Fibroblast of lung (primary cell): ENCODE measurements at regions not wholly inside any gene's neighbourhood (a gene's known extent, or its start where the extent isn't known, plus 50 kb on each side); places are given as distances from the start of the nearest gene placed in this dataset.

ENCODE experiments used
- DNase-seq, 2 donors: peaks; one replicate each; pipeline versions ENCODE4 v3.0.0 to v3.0.0-alpha.2; 2010; ENCODE audit warnings: low read depth in 2 of 2
- H2AFZ ChIP-seq: 2 replicates; pipeline ENCODE4 v1.5.1; 2012; ENCODE audit warnings: low read length, control low read depth, inconsistent platforms
- H3K27ac ChIP-seq: 2 replicates; pipeline ENCODE4 v1.5.1; 2011; ENCODE audit warnings: low read length, control low read depth; ENCODE audit not compliant: insufficient read depth
- H3K27me3 ChIP-seq: 2 replicates; pipeline ENCODE4 v1.5.1; 2011; ENCODE audit warnings: mild to moderate bottlenecking, low read length; ENCODE audit not compliant: control insufficient read depth, insufficient read depth
- H3K36me3 ChIP-seq: 2 replicates; pipeline ENCODE4 v1.5.1; 2011; ENCODE audit warnings: low read length; ENCODE audit not compliant: control insufficient read depth, insufficient read depth
- H3K4me1 ChIP-seq: 2 replicates; pipeline ENCODE4 v1.5.1; 2011; ENCODE audit warnings: low read length; ENCODE audit not compliant: control insufficient read depth, insufficient read depth; ENCODE audit errors: extremely low read depth
- H3K4me2 ChIP-seq: 2 replicates; pipeline ENCODE4 v1.5.1; 2011; ENCODE audit warnings: low read length, control low read depth; ENCODE audit not compliant: insufficient read depth; ENCODE audit errors: extremely low read depth
- H3K4me3 ChIP-seq, 4 experiments: fragments of 200-600 bp in 1 of 4; sonication (generic) in 1 of 4; replicated peaks in 1 of 4; 2 replicates each; pipeline ENCODE4 v1.5.1; 2011 to 2016; ENCODE audit warnings: low read length in 4 of 4, low read depth in 3 of 4, mild to moderate bottlenecking in 3 of 4, control low read depth in 2 of 4, inconsistent platforms in 1 of 4, mixed read lengths in 1 of 4; ENCODE audit not compliant: insufficient read depth in 1 of 4; ENCODE audit errors: control extremely low read depth in 1 of 4
- H3K79me2 ChIP-seq: 2 replicates; pipeline ENCODE4 v1.5.1; 2012; ENCODE audit warnings: mild to moderate bottlenecking, low read length, inconsistent platforms; ENCODE audit not compliant: control insufficient read depth, insufficient read depth
- H3K9ac ChIP-seq: 2 replicates; pipeline ENCODE4 v1.5.1; 2011; ENCODE audit warnings: mild to moderate bottlenecking, low read length, control low read depth; ENCODE audit not compliant: insufficient read depth
- H3K9me3 ChIP-seq: 2 replicates; pipeline ENCODE4 v1.5.1; 2012; ENCODE audit warnings: low read depth, low read length; ENCODE audit not compliant: control insufficient read depth, insufficient read depth
- H4K20me1 ChIP-seq: 2 replicates; pipeline ENCODE4 v1.5.1; 2011; ENCODE audit warnings: low read length; ENCODE audit not compliant: control insufficient read depth, insufficient read depth; ENCODE audit errors: extremely low read depth
- CTCF ChIP-seq, 2 donors: IDR thresholded peaks in 1 of 2; conservative IDR thresholded peaks in 1 of 2; 1 replicate in 1 of 2; 2 replicates in 1 of 2; pipeline ENCODE4 v1.5.1; 2011 to 2012; ENCODE audit warnings: low read length in 2 of 2, control low read depth in 1 of 2, inconsistent platforms in 1 of 2, low read depth in 1 of 2, mild to moderate bottlenecking in 1 of 2
- EZH2 ChIP-seq: IDR thresholded peaks from 2 replicates; pipeline ENCODE4 v1.5.1; 2012; ENCODE audit warnings: low read length, control low read depth, mild to moderate bottlenecking; ENCODE audit errors: missing control alignments

GRCh38 chr16:24645739-24646645, 83.5 kb upstream of the TNRC6A start:
- no peak overlapping the region for H2AFZ ChIP-seq

GRCh38 chr16:24646646-24646995, 82.8 kb upstream of the TNRC6A start:
- peak overlapping the region; percentile 77 for H3K27ac ChIP-seq
- H3K79me2 ChIP-seq, result no peaks in the 10 kb centered on the region
- H3K36me3 ChIP-seq, result no peaks in the 10 kb centered on the region
- H3K4me3 ChIP-seq, result no peak overlapping the region
- H3K9me3 ChIP-seq, result no peaks in the 10 kb centered on the region
- no peaks in the 10 kb centered on the region for H4K20me1 ChIP-seq
- DNase-seq, result no peak
- peak overlapping the region; percentile 15 for H3K4me2 ChIP-seq
- no peaks in the 10 kb centered on the region for H3K4me1 ChIP-seq
- no peak overlapping the region for H3K9ac ChIP-seq
- TF ChIP-seq EZH2, result no peak
- TF ChIP-seq CTCF (conservative IDR thresholded peaks at IDR 0.05 in 1 of 2, IDR thresholded peaks at IDR 0.05 in 1 of 2; ENCODE audit: low read depth in 1 of 2, low read length in 2 of 2), result no peak
- no peak overlapping the region for H2AFZ ChIP-seq
- no peaks in the 10 kb centered on the region for H3K27me3 ChIP-seq

More at GRCh38 chr16:24645739-24646645, 83.5 kb upstream of the TNRC6A start:
- H3K9me3 ChIP-seq, result no peaks in the 10 kb centered on the region
- peak overlapping the region; percentile 15 for H3K4me2 ChIP-seq
- H3K9ac ChIP-seq, result no peak overlapping the region
- no peak overlapping the region for H3K4me3 ChIP-seq
- H3K27ac ChIP-seq, result peak overlapping the region; percentile 77
- TF ChIP-seq EZH2 (no peak), CTCF (conservative IDR thresholded peaks at IDR 0.05 in 1 of 2, IDR thresholded peaks at IDR 0.05 in 1 of 2; ENCODE audit: low read depth in 1 of 2, low read length in 2 of 2) (no peak)
- H4K20me1 ChIP-seq, result no peaks in the 10 kb centered on the region
- no peaks in the 10 kb centered on the region for H3K27me3 ChIP-seq
- no peaks in the 10 kb centered on the region for H3K79me2 ChIP-seq
- no peaks in the 10 kb centered on the region for H3K4me1 ChIP-seq
- H3K36me3 ChIP-seq, result no peaks in the 10 kb centered on the region
- DNase-seq, result peak; percentile 99 to 100

- no peak for TF ChIP-seq CTCF (conservative IDR thresholded peaks at IDR 0.05 in 1 of 2, IDR thresholded peaks at IDR 0.05 in 1 of 2; ENCODE audit: low read depth in 1 of 2, low read length in 2 of 2)
- TF ChIP-seq EZH2, result no peak
- no peaks in the 10 kb centered on the region for H3K27me3 ChIP-seq
- H3K4me2 ChIP-seq, result no peak overlapping the region
- H4K20me1 ChIP-seq, result no peaks in the 10 kb centered on the region
- H2AFZ ChIP-seq, result no peak overlapping the region
- no peaks in the 10 kb centered on the region for H3K36me3 ChIP-seq
- no peak overlapping the region for H3K27ac ChIP-seq
- H3K4me1 ChIP-seq, result no peaks in the 10 kb centered on the region
- H3K4me3 ChIP-seq, result no peak overlapping the region
- no peak overlapping the region for H3K9ac ChIP-seq
- no peak for DNase-seq
- H3K9me3 ChIP-seq, result no peaks in the 10 kb centered on the region
- no peaks in the 10 kb centered on the region for H3K79me2 ChIP-seq
Observed at GRCh38 chr16:24652209-24652712, 77.2 kb upstream of the TNRC6A start.
